ENCODE measurements at regions not wholly inside any gene's neighbourhood (a gene's known extent, or its start where the extent isn't known, plus 50 kb on each side); places are given as distances from the start of the nearest gene placed in this dataset.
A peak's percentile ranks its signal among the peaks of the same experiment; 100 is the strongest.

GRCh38 chr3:83513677-83514076 is 1445.1 kb upstream of the CADM2 start:
- no peaks in the 10 kb centered on the region for H3K27me3 ChIP-seq (replicated peaks; ENCODE audit: control insufficient read depth, insufficient read depth, low read length)
- H3K36me3 ChIP-seq (ENCODE audit: control insufficient read depth, insufficient read depth, low read length, severe bottlenecking), result no peaks in the 10 kb centered on the region
- no peak overlapping the region for H3K4me3 ChIP-seq (ENCODE audit: low read length)
- H3K4me1 ChIP-seq (ENCODE audit: control insufficient read depth, insufficient read depth, low read length), result no peaks in the 10 kb centered on the region
- DNase-seq (ENCODE audit: low read depth), result no peak
- no peak overlapping the region for H3K9ac ChIP-seq (ENCODE audit: low read length)
- no peaks in the 10 kb centered on the region for H3K9me3 ChIP-seq (ENCODE audit: control insufficient read depth, low read length)

- no peaks in the 10 kb centered on the region for H3K4me1 ChIP-seq (ENCODE audit: control insufficient read depth, insufficient read depth, low read length)
- no peak overlapping the region for H3K9ac ChIP-seq (ENCODE audit: low read length)
- no peak for DNase-seq (ENCODE audit: low read depth)
- no peaks in the 10 kb centered on the region for H3K36me3 ChIP-seq (ENCODE audit: control insufficient read depth, insufficient read depth, low read length, severe bottlenecking)
- H3K4me3 ChIP-seq (ENCODE audit: low read length), result no peak overlapping the region
- no peaks in the 10 kb centered on the region for H3K9me3 ChIP-seq (ENCODE audit: control insufficient read depth, low read length)
- H3K27me3 ChIP-seq (replicated peaks; ENCODE audit: control insufficient read depth, insufficient read depth, low read length), result no peaks in the 10 kb centered on the region
These were observed 1444.5 kb upstream of the CADM2 start for GRCh38 chr3:83514130-83514914.

- Histone ChIP-seq H3K27me3 (replicated peaks; ENCODE audit: control insufficient read depth, insufficient read depth, low read length) (no peaks in the 10 kb centered on the region), H3K9me3 (ENCODE audit: control insufficient read depth, low read length) (no peaks in the 10 kb centered on the region), H3K4me1 (ENCODE audit: control insufficient read depth, insufficient read depth, low read length) (no peaks in the 10 kb centered on the region), H3K36me3 (ENCODE audit: control insufficient read depth, insufficient read depth, low read length, severe bottlenecking) (no peaks in the 10 kb centered on the region), H3K4me3 (ENCODE audit: low read length) (no peak overlapping the region), H3K9ac (ENCODE audit: low read length) (no peak overlapping the region)
- no peak for DNase-seq (ENCODE audit: low read depth)
These were observed 1443.7 kb upstream of the CADM2 start for GRCh38 chr3:83515123-83515522.

- DNase-seq (ENCODE audit: low read depth), result peak; percentile 4
- no peaks in the 10 kb centered on the region for H3K9me3 ChIP-seq (ENCODE audit: control insufficient read depth, low read length)
These were observed 1435.2 kb upstream of the CADM2 start for GRCh38 chr3:83523470-83524073.

GRCh38 chr3:83524901-83525300 is 1433.9 kb upstream of the CADM2 start:
- H3K4me3 ChIP-seq (ENCODE audit: low read length), result no peak overlapping the region
- no peak for DNase-seq (ENCODE audit: low read depth)
- H3K9me3 ChIP-seq (ENCODE audit: control insufficient read depth, low read length), result no peaks in the 10 kb centered on the region
- no peaks in the 10 kb centered on the region for H3K4me1 ChIP-seq (ENCODE audit: control insufficient read depth, insufficient read depth, low read length)
- no peaks in the 10 kb centered on the region for H3K36me3 ChIP-seq (ENCODE audit: control insufficient read depth, insufficient read depth, low read length, severe bottlenecking)
- H3K9ac ChIP-seq (ENCODE audit: low read length), result no peak overlapping the region
- no peaks in the 10 kb centered on the region for H3K27me3 ChIP-seq (replicated peaks; ENCODE audit: control insufficient read depth, insufficient read depth, low read length)

More at GRCh38 chr3:83523470-83524073, 1435.2 kb upstream of the CADM2 start:
- no peak overlapping the region for H3K4me3 ChIP-seq (ENCODE audit: low read length)
- H3K27me3 ChIP-seq (replicated peaks; ENCODE audit: control insufficient read depth, insufficient read depth, low read length), result no peaks in the 10 kb centered on the region
- H3K9ac ChIP-seq (ENCODE audit: low read length), result no peak overlapping the region
- no peaks in the 10 kb centered on the region for H3K4me1 ChIP-seq (ENCODE audit: control insufficient read depth, insufficient read depth, low read length)
- no peaks in the 10 kb centered on the region for H3K36me3 ChIP-seq (ENCODE audit: control insufficient read depth, insufficient read depth, low read length, severe bottlenecking)

- Histone ChIP-seq H3K9ac (ENCODE audit: low read length) (no peak overlapping the region), H3K36me3 (ENCODE audit: control insufficient read depth, insufficient read depth, low read length, severe bottlenecking) (no peaks in the 10 kb centered on the region), H3K27me3 (replicated peaks; ENCODE audit: control insufficient read depth, insufficient read depth, low read length) (no peaks in the 10 kb centered on the region), H3K4me3 (ENCODE audit: low read length) (no peak overlapping the region), H3K4me1 (ENCODE audit: control insufficient read depth, insufficient read depth, low read length) (no peaks in the 10 kb centered on the region), H3K9me3 (ENCODE audit: control insufficient read depth, low read length) (no peaks in the 10 kb centered on the region)
- no peak for DNase-seq (ENCODE audit: low read depth)
These were observed 1399.7 kb upstream of the CADM2 start for GRCh38 chr3:83559082-83559481.

- no peak overlapping the region for H3K4me3 ChIP-seq (ENCODE audit: low read length)
- H3K9me3 ChIP-seq (ENCODE audit: control insufficient read depth, low read length), result no peaks in the 10 kb centered on the region
- no peaks in the 10 kb centered on the region for H3K36me3 ChIP-seq (ENCODE audit: control insufficient read depth, insufficient read depth, low read length, severe bottlenecking)
- DNase-seq (ENCODE audit: low read depth), result no peak
- no peak overlapping the region for H3K9ac ChIP-seq (ENCODE audit: low read length)
- no peaks in the 10 kb centered on the region for H3K4me1 ChIP-seq (ENCODE audit: control insufficient read depth, insufficient read depth, low read length)
- H3K27me3 ChIP-seq (replicated peaks; ENCODE audit: control insufficient read depth, insufficient read depth, low read length), result no peaks in the 10 kb centered on the region
These were observed 1390.9 kb upstream of the CADM2 start for GRCh38 chr3:83567935-83568334.

- Histone ChIP-seq H3K4me1 (ENCODE audit: control insufficient read depth, insufficient read depth, low read length) (no peaks in the 10 kb centered on the region), H3K27me3 (replicated peaks; ENCODE audit: control insufficient read depth, insufficient read depth, low read length) (no peaks in the 10 kb centered on the region), H3K36me3 (ENCODE audit: control insufficient read depth, insufficient read depth, low read length, severe bottlenecking) (no peaks in the 10 kb centered on the region), H3K9ac (ENCODE audit: low read length) (no peak overlapping the region), H3K9me3 (ENCODE audit: control insufficient read depth, low read length) (no peaks in the 10 kb centered on the region), H3K4me3 (ENCODE audit: low read length) (no peak overlapping the region)
- no peak for DNase-seq (ENCODE audit: low read depth)
These were observed 1377.2 kb upstream of the CADM2 start for GRCh38 chr3:83581546-83581945.

GRCh38 chr3:83601704-83602103 is 1357.1 kb upstream of the CADM2 start:
- Histone ChIP-seq H3K4me1 (ENCODE audit: control insufficient read depth, insufficient read depth, low read length) (no peaks in the 10 kb centered on the region), H3K27me3 (replicated peaks; ENCODE audit: control insufficient read depth, insufficient read depth, low read length) (no peaks in the 10 kb centered on the region), H3K9ac (ENCODE audit: low read length) (no peak overlapping the region), H3K36me3 (ENCODE audit: control insufficient read depth, insufficient read depth, low read length, severe bottlenecking) (no peaks in the 10 kb centered on the region), H3K9me3 (ENCODE audit: control insufficient read depth, low read length) (no peaks in the 10 kb centered on the region), H3K4me3 (ENCODE audit: low read length) (no peak overlapping the region)
- no peak for DNase-seq (ENCODE audit: low read depth)

- Histone ChIP-seq H3K9me3 (ENCODE audit: control insufficient read depth, low read length) (no peaks in the 10 kb centered on the region), H3K27me3 (replicated peaks; ENCODE audit: control insufficient read depth, insufficient read depth, low read length) (no peaks in the 10 kb centered on the region), H3K4me1 (ENCODE audit: control insufficient read depth, insufficient read depth, low read length) (no peaks in the 10 kb centered on the region), H3K36me3 (ENCODE audit: control insufficient read depth, insufficient read depth, low read length, severe bottlenecking) (no peaks in the 10 kb centered on the region), H3K9ac (ENCODE audit: low read length) (no peak overlapping the region), H3K4me3 (ENCODE audit: low read length) (no peak overlapping the region)
- no peak for DNase-seq (ENCODE audit: low read depth)
These were observed 1336.3 kb upstream of the CADM2 start for GRCh38 chr3:83622526-83622925.

GRCh38 chr3:83625261-83625660 is 1333.5 kb upstream of the CADM2 start:
- Histone ChIP-seq H3K27me3 (replicated peaks; ENCODE audit: control insufficient read depth, insufficient read depth, low read length) (no peaks in the 10 kb centered on the region), H3K36me3 (ENCODE audit: control insufficient read depth, insufficient read depth, low read length, severe bottlenecking) (no peaks in the 10 kb centered on the region)

More at GRCh38 chr3:83625261-83625660, 1333.5 kb upstream of the CADM2 start:
- Histone ChIP-seq H3K9ac (ENCODE audit: low read length) (no peak overlapping the region), H3K4me3 (ENCODE audit: low read length) (no peak overlapping the region), H3K9me3 (ENCODE audit: control insufficient read depth, low read length) (no peaks in the 10 kb centered on the region), H3K4me1 (ENCODE audit: control insufficient read depth, insufficient read depth, low read length) (no peaks in the 10 kb centered on the region)
- DNase-seq (ENCODE audit: low read depth), result no peak

All from adipocyte (in vitro differentiated cells).